ENCODE measurements at regions not wholly inside any gene's neighbourhood (a gene's known extent, or its start where the extent isn't known, plus 50 kb on each side); places are given as distances from the start of the nearest gene placed in this dataset.

DNA sequence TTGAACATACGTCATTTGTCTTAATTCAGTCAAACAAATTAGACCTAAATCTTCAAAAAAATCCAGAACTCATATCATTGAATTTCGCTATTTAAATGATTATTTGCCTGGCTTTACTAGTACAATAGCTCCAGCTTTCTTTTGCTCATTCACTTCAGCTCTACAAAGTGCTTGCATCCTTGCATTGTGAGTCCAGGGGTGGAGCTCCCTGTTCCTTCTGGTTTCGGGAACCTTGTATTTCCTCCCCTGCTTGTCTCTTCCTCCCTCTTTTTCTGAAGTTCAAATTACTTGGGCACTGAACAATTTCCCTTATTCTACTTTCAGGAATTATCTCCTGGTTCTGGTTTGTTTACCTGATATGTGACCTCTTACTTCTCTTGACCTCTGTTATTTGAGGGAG, 58.1 kb upstream of the KITLG start:
- H3K4me1 ChIP-seq (ENCODE audit: control insufficient read depth, insufficient read depth, low read length): peaks cover 11% of the 10 kb centered on the region
- no peaks in the 10 kb centered on the region for H3K9me3 ChIP-seq (ENCODE audit: control insufficient read depth, low read length)
- H3K4me3 ChIP-seq (ENCODE audit: insufficient read depth, low read depth, low read length): no peak overlapping the region
- no peak overlapping the region for H3K27ac ChIP-seq (ENCODE audit: insufficient read depth, low read depth, low read length, poor library complexity, severe bottlenecking)
- no peaks in the 10 kb centered on the region for H3K36me3 ChIP-seq (ENCODE audit: control insufficient read depth, insufficient read depth, low read length)
- H3K27me3 ChIP-seq (ENCODE audit: control insufficient read depth, insufficient read depth, low read length, poor library complexity, severe bottlenecking): no peaks in the 10 kb centered on the region
- WGBS, 2 experiments: 80 to 83% methylated on average over 3 of the region's 3 CpGs

DNA sequence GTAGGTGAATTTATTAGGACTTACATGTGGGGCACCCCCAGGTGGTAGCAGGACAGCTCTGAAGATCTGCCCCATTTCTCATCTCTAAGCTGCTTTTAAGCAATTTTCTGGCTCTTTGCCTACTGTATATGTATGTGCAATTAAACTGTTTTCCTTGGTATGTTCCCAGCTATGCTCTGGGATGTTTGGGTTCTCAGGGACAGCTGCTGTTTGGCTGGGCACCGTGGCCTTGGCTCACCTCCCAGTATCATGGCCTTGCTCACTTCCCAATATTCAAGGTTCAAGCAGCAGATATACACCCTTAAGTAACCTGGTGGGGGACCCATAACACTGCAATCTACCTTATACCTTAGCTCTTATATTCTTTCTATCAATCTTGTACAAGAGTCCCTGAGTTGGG, 53.7 kb upstream of the KITLG start:
- H3K9me3 ChIP-seq (ENCODE audit: control insufficient read depth, low read length): no peaks in the 10 kb centered on the region
- 88 to 96% methylated on average over 1 of the region's 1 CpG for WGBS, 2 experiments

DNA sequence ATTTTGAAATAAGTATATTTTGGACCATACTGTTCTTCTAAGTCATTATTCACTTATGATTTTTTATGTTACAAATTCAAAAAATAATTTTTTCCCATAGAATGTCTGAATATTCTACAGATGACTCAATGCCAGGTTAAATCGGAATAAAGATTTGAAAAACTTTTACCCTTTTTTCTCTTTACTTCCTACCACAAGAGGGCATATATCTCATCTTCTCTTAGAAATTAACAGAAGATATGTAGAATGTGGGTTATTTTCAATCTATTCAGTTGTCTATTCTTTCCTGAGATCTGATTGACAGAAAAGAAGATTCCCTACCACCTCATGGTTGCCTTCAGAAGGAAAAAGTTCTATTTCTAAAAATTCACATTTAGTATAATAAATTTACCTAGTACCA, 53.0 kb upstream of the KITLG start:
- Histone ChIP-seq H3K27ac (ENCODE audit: insufficient read depth, low read depth, low read length, poor library complexity, severe bottlenecking) (no peak overlapping the region), H3K9me3 (ENCODE audit: control insufficient read depth, low read length) (no peaks in the 10 kb centered on the region), H3K27me3 (ENCODE audit: control insufficient read depth, insufficient read depth, low read length, poor library complexity, severe bottlenecking) (no peaks in the 10 kb centered on the region), H3K36me3 (ENCODE audit: control insufficient read depth, insufficient read depth, low read length) (no peaks in the 10 kb centered on the region), H3K4me1 (ENCODE audit: control insufficient read depth, insufficient read depth, low read length) (peaks cover under 1% of the 10 kb centered on the region), H3K4me3 (ENCODE audit: insufficient read depth, low read depth, low read length) (no peak overlapping the region)
- 86% methylated on average over 1 of the region's 1 CpG; no CpG with 5 or more reads in 1 of the 2 experiments for WGBS, 2 experiments

More for the DNA sequence above, 53.7 kb upstream of the KITLG start:
- Histone ChIP-seq H3K4me3 (ENCODE audit: insufficient read depth, low read depth, low read length) (no peak overlapping the region), H3K4me1 (ENCODE audit: control insufficient read depth, insufficient read depth, low read length) (peaks cover 4% of the 10 kb centered on the region), H3K27ac (ENCODE audit: insufficient read depth, low read depth, low read length, poor library complexity, severe bottlenecking) (no peak overlapping the region), H3K36me3 (ENCODE audit: control insufficient read depth, insufficient read depth, low read length) (no peaks in the 10 kb centered on the region), H3K27me3 (ENCODE audit: control insufficient read depth, insufficient read depth, low read length, poor library complexity, severe bottlenecking) (no peaks in the 10 kb centered on the region)

DNA sequence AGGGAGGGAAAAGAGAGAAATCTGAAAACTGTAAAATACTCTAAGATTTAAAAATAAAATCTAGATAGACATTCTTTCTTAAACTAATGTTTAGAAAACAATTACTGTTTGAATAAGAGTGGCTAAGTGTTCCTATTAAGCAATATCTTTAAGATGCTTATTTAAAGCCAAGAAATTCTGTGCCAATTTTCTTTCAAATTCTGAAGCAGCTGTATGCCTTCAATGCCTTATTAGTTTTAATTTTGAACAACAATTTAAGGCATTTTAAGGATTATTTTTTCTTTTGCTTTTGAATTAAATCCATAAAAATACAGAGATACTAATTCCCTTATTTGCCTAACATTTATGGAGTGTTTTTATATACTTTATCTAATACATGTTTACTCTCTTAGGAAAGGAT, 50.3 kb upstream of the KITLG start:
- no peaks in the 10 kb centered on the region for H3K27me3 ChIP-seq (ENCODE audit: control insufficient read depth, insufficient read depth, low read length, poor library complexity, severe bottlenecking)
- peaks cover under 1% of the 10 kb centered on the region for H3K4me1 ChIP-seq (ENCODE audit: control insufficient read depth, insufficient read depth, low read length)
- no peak overlapping the region for H3K27ac ChIP-seq (ENCODE audit: insufficient read depth, low read depth, low read length, poor library complexity, severe bottlenecking)
- H3K4me3 ChIP-seq (ENCODE audit: insufficient read depth, low read depth, low read length): no peak overlapping the region
- H3K36me3 ChIP-seq (ENCODE audit: control insufficient read depth, insufficient read depth, low read length): no peaks in the 10 kb centered on the region
- no peaks in the 10 kb centered on the region for H3K9me3 ChIP-seq (ENCODE audit: control insufficient read depth, low read length)
